HCT116 (cell line): ENCODE measurements at regions not wholly inside any gene's neighbourhood (a gene's known extent, or its start where the extent isn't known, plus 50 kb on each side); places are given as distances from the start of the nearest gene placed in this dataset.

ENCODE experiments used
- ATAC-seq: fragments of 200-7000 bp; cut with Tn5 transposase; 2 replicates; pipeline ENCODE4 v1.9.1; 2020; ENCODE audit warnings: mild to moderate bottlenecking, moderate library complexity
- BruUV-seq: library from RNA; stranded (reverse); fragments of 400-500 nt; replicated peaks from 2 replicates; lab custom pipeline; 2021; lab: Mats Ljungman, UMichigan
- CTCF ChIA-PET: fragments of 300-600 bp; sonication (Branson Sonifier 250); formaldehyde crosslinking; loops from one replicate; lab custom pipeline; 2021; ENCODE audit warnings: antibody characterized with exemption; lab: Charles Lee
- POLR2A ChIA-PET: fragments of 300-600, 350-600 bp; sonication (Branson Sonifier 250); formaldehyde crosslinking; loops from one replicate; lab custom pipeline; 2021; ENCODE audit warnings: antibody characterized with exemption; lab: Charles Lee
- RAD21 ChIA-PET, 2 experiments: fragments of 300-600 bp; sonication (Branson Sonifier 250); formaldehyde crosslinking; loops; one replicate each; lab custom pipeline; 2023; ENCODE audit warnings: low total read pairs in 2 of 2; ENCODE audit not compliant: uncharacterized antibody in 2 of 2, unreplicated experiment in 2 of 2, low non-redundant PET in 1 of 2; lab: Charles Lee
- DNase-seq: peaks from one replicate; pipeline ENCODE4 v3.0.0-alpha.2; 2010; ENCODE audit warnings: low read depth, low spot score
- H2AFZ ChIP-seq: fragments of 200-600 bp; shearing (Covaris generic), sonication (generic); 2 replicates; pipeline ENCODE4 v1.6.1; 2017; ENCODE audit warnings: low read depth, mixed run types, mixed read lengths, antibody characterized with exemption, low read length; ENCODE audit not compliant: poor library complexity, severe bottlenecking
- H3K27ac ChIP-seq: 2 replicates; pipeline ENCODE4 v1.5.1; 2012; ENCODE audit warnings: low read depth, low read length
- H3K27me3 ChIP-seq: fragments of 200-600 bp; sonication (generic); 2 replicates; pipeline ENCODE4 v1.6.1; 2016; ENCODE audit warnings: mixed run types, low read length, mixed read lengths; ENCODE audit not compliant: insufficient read depth
- H3K36me3 ChIP-seq, 2 experiments: fragments of 200-500 bp in 1 of 2; fragments of 200-600 bp in 1 of 2; sonication (Bioruptor generic) in 1 of 2; sonication (generic) in 1 of 2; 2 replicates each; pipeline versions ENCODE4 v1.5.1 to v1.6.1; 2014 to 2016; ENCODE audit warnings: low read length in 2 of 2, inconsistent platforms in 1 of 2, mixed read lengths in 1 of 2, mixed run types in 1 of 2; ENCODE audit not compliant: insufficient read depth in 2 of 2, control insufficient read depth in 1 of 2
- H3K4me1 ChIP-seq, 2 experiments: fragments of 200-600 bp in 1 of 2; sonication (generic) in 1 of 2; 2 replicates each; pipeline versions ENCODE4 v1.5.1 to v1.6.1; 2012 to 2017; ENCODE audit warnings: low read length in 2 of 2, inconsistent platforms in 1 of 2, mild to moderate bottlenecking in 1 of 2, mixed read lengths in 1 of 2, mixed run types in 1 of 2, moderate library complexity in 1 of 2; ENCODE audit not compliant: insufficient read depth in 2 of 2, control insufficient read depth in 1 of 2
- H3K4me2 ChIP-seq: fragments of 200-600 bp; sonication (generic); 2 replicates; pipeline ENCODE4 v1.6.1; 2017; ENCODE audit warnings: mixed run types, low read length, mixed read lengths
- H3K4me3 ChIP-seq, 2 experiments: fragments of 200-600 bp in 1 of 2; sonication (generic) in 1 of 2; replicated peaks in 1 of 2; 2 replicates each; pipeline ENCODE4 v1.5.1; 2011 to 2016; ENCODE audit warnings: low read length in 2 of 2, control low read depth in 1 of 2, low read depth in 1 of 2, mild to moderate bottlenecking in 1 of 2, mixed read lengths in 1 of 2, mixed run types in 1 of 2
- H3K79me2 ChIP-seq: fragments of 200-600 bp; sonication (generic); 2 replicates; pipeline ENCODE4 v1.6.1; 2017; ENCODE audit warnings: mild to moderate bottlenecking, mixed run types, low read length, moderate library complexity, mixed read lengths; ENCODE audit not compliant: insufficient read depth
- H3K9ac ChIP-seq: fragments of 200-600 bp; sonication (generic); 2 replicates; pipeline ENCODE4 v1.6.1; 2016; ENCODE audit warnings: low read length, mixed read lengths
- H3K9me2 ChIP-seq: fragments of 200-600 bp; sonication (generic), shearing (Covaris generic); 2 replicates; pipeline ENCODE4 v1.6.1; 2017; ENCODE audit warnings: mixed run types, mild to moderate bottlenecking, moderate library complexity; ENCODE audit not compliant: insufficient read depth
- H3K9me3 ChIP-seq, 2 experiments: fragments of 200-500 bp in 1 of 2; fragments of 200-600 bp in 1 of 2; sonication (Bioruptor generic) in 1 of 2; sonication (generic) in 1 of 2; 2 replicates each; pipeline ENCODE4 v1.6.1; 2014 to 2017; ENCODE audit warnings: low read length in 2 of 2, mixed read lengths in 2 of 2, inconsistent platforms in 1 of 2, low read depth in 1 of 2, mild to moderate bottlenecking in 1 of 2, mixed run types in 1 of 2, moderate library complexity in 1 of 2; ENCODE audit not compliant: control insufficient read depth in 1 of 2, insufficient read depth in 1 of 2
- H4K20me1 ChIP-seq: fragments of 200-600 bp; sonication (generic), shearing (Covaris generic); 2 replicates; pipeline ENCODE4 v1.6.1; 2017; ENCODE audit warnings: mixed run types, mild to moderate bottlenecking, moderate library complexity; ENCODE audit not compliant: insufficient read depth
- CBX3 ChIP-seq: IDR thresholded peaks from 2 replicates; pipeline ENCODE4 v1.6.1; 2012; ENCODE audit warnings: low read depth
- CEBPB ChIP-seq: IDR thresholded peaks from 2 replicates; pipeline ENCODE4 v1.6.1; 2012; ENCODE audit warnings: low read depth
- CTCF ChIP-seq, 3 experiments: fragments of 200-600 bp in 1 of 3; sonication (generic) in 1 of 3; IDR thresholded peaks in 2 of 3; conservative IDR thresholded peaks in 1 of 3; 2 replicates each; pipeline ENCODE4 v1.5.1; 2012 to 2017; ENCODE audit warnings: low read depth in 2 of 3, low read length in 2 of 3, antibody characterized with exemption in 1 of 3, borderline replicate concordance in 1 of 3, control low read depth in 1 of 3, mild to moderate bottlenecking in 1 of 3, mixed read lengths in 1 of 3, mixed run types in 1 of 3, moderate library complexity in 1 of 3; ENCODE audit not compliant: insufficient read depth in 1 of 3
- EGR1 ChIP-seq: IDR thresholded peaks from 2 replicates; pipeline ENCODE4 v1.6.1; 2012; ENCODE audit warnings: low read depth
- ELF1 ChIP-seq: IDR thresholded peaks from 2 replicates; pipeline ENCODE4 v1.6.1; 2012; ENCODE audit warnings: low read depth, borderline replicate concordance
- EZH2 ChIP-seq: fragments of 200-600 bp; sonication (generic); IDR thresholded peaks from 2 replicates; pipeline ENCODE4 v1.6.1; 2017; ENCODE audit warnings: antibody characterized with exemption, mixed run types
- EZH2phosphoT487 ChIP-seq: fragments of 200-600 bp; IDR thresholded peaks from 2 replicates; pipeline ENCODE4 v1.6.1; 2018; ENCODE audit warnings: antibody characterized with exemption, borderline replicate concordance
- FOSL1 ChIP-seq: IDR thresholded peaks from 2 replicates; pipeline ENCODE4 v1.6.1; 2012; ENCODE audit warnings: low read depth
- JUND ChIP-seq: IDR thresholded peaks from 2 replicates; pipeline ENCODE4 v1.6.1; 2012
- MAX ChIP-seq: IDR thresholded peaks from 2 replicates; pipeline ENCODE4 v1.6.1; 2012
- POLR2AphosphoS5 ChIP-seq: IDR thresholded peaks from 2 replicates; pipeline ENCODE4 v1.6.1; 2011; ENCODE audit warnings: mild to moderate bottlenecking, low read depth, low read length, moderate library complexity
- RAD21 ChIP-seq: IDR thresholded peaks from 2 replicates; pipeline ENCODE4 v1.6.1; 2012; ENCODE audit warnings: low read depth, mild to moderate bottlenecking
- SP1 ChIP-seq: IDR thresholded peaks from 2 replicates; pipeline ENCODE4 v1.6.1; 2012; ENCODE audit warnings: low read depth
- SRF ChIP-seq: IDR thresholded peaks from 2 replicates; pipeline ENCODE4 v1.6.1; 2012; ENCODE audit warnings: low read depth
- TCF7L2 ChIP-seq: IDR thresholded peaks from 2 replicates; pipeline ENCODE4 v1.7.0; 2011; ENCODE audit warnings: borderline replicate concordance, inconsistent platforms; ENCODE audit not compliant: insufficient read depth, insufficient read length; ENCODE audit errors: extremely low read depth
- YY1 ChIP-seq: IDR thresholded peaks from 2 replicates; pipeline ENCODE4 v1.6.1; 2011; ENCODE audit warnings: low read length, low read depth, moderate library complexity, mild to moderate bottlenecking; ENCODE audit not compliant: insufficient replicate concordance; ENCODE audit errors: extremely low read depth
- ZBTB33 ChIP-seq: IDR thresholded peaks from 2 replicates; pipeline ENCODE4 v1.6.1; 2011; ENCODE audit warnings: mild to moderate bottlenecking, low read length, moderate library complexity; ENCODE audit not compliant: insufficient replicate concordance; ENCODE audit errors: extremely low read depth
- ZFX ChIP-seq: fragments of 450-650 bp; IDR thresholded peaks from 2 replicates; pipeline ENCODE4 v1.6.1; 2017
- ZNF274 ChIP-seq: fragments of 200-500 bp; sonication (Bioruptor generic); IDR thresholded peaks from 2 replicates; pipeline ENCODE4 v1.6.1; 2014; ENCODE audit warnings: mild to moderate bottlenecking, low read depth, low read length, inconsistent platforms
- intact Hi-C: fragments of 100-400 bp; cut with micrococcal nuclease; formaldehyde crosslinking; loops from 2 replicates; pipeline ENCODE4 v1.10.0; 2022

- ATAC-seq (no peak), DNase-seq (no peak)
- Histone ChIP-seq H3K9ac (no peak overlapping the region), H3K79me2 (no peaks in the 10 kb centered on the region), H3K4me2 (no peak overlapping the region), H3K27ac (no peak overlapping the region), H3K4me1 (no peaks in the 10 kb centered on the region), H3K4me3 (no peak overlapping the region), H3K36me3 (no peaks in the 10 kb centered on the region), H3K9me2 (no peaks in the 10 kb centered on the region), H2AFZ (no peak overlapping the region), H3K9me3 (no peaks in the 10 kb centered on the region), H4K20me1 (no peaks in the 10 kb centered on the region), H3K27me3 (no peaks in the 10 kb centered on the region)
- no peak for TF ChIP-seq SP1
- no peak for TF ChIP-seq ZFX
- no peak for TF ChIP-seq ZBTB33
- TF ChIP-seq ELF1 = no peak
- TF ChIP-seq CEBPB = no peak
- no peak for TF ChIP-seq CBX3
- no peak for TF ChIP-seq RAD21
- TF ChIP-seq ZNF274 = no peak
- TF ChIP-seq MAX = no peak
- TF ChIP-seq CTCF (IDR thresholded peaks at IDR 0.05 in 2 of 3, conservative IDR thresholded peaks at IDR 0.05 in 1 of 3; ENCODE audit: borderline replicate concordance in 1 of 3, insufficient read depth in 1 of 3, low read depth in 2 of 3, low read length in 2 of 3) = no peak
- TF ChIP-seq SRF = no peak
- no peak for TF ChIP-seq POLR2AphosphoS5
- TF ChIP-seq EGR1 = no peak
- no peak for TF ChIP-seq JUND
- no peak for TF ChIP-seq EZH2phosphoT487
- no peak for TF ChIP-seq YY1
- TF ChIP-seq EZH2 = no peak
- no peak for TF ChIP-seq TCF7L2
- TF ChIP-seq FOSL1 = no peak
- BruUV-seq = no TSS peak
- intact Hi-C loops = no loop called here
- ChIA-PET CTCF (no interaction called here), POLR2A (no interaction called here), RAD21 (no interaction called here)
These were observed 291.1 kb downstream of the QDPR start for GRCh38 chr4:17220816-17221215.
